ENCODE measurements at regions not wholly inside any gene's neighbourhood (a gene's known extent, or its start where the extent isn't known, plus 50 kb on each side); places are given as distances from the start of the nearest gene placed in this dataset.

DNA sequence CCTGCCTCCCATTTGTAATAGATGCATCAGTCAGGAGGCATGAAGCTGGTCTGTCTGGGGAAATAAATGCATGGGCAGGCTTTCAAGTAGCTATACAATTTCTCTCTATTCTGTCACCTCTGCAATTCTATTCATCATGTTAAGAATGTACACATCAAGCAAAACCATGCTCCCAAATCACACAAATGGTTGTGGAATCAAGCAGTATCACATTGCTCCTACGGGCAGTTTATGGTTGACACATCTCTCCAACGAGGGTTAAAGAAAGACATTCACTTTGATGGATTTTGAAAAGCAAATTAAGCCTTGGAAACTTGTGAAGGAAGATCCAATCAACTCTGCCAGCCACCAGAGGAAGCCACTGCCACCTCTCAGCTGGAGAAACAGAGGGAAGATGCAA lies 1277.4 kb upstream of the TMEM132C start:
- TF ChIP-seq, protein P1, sequence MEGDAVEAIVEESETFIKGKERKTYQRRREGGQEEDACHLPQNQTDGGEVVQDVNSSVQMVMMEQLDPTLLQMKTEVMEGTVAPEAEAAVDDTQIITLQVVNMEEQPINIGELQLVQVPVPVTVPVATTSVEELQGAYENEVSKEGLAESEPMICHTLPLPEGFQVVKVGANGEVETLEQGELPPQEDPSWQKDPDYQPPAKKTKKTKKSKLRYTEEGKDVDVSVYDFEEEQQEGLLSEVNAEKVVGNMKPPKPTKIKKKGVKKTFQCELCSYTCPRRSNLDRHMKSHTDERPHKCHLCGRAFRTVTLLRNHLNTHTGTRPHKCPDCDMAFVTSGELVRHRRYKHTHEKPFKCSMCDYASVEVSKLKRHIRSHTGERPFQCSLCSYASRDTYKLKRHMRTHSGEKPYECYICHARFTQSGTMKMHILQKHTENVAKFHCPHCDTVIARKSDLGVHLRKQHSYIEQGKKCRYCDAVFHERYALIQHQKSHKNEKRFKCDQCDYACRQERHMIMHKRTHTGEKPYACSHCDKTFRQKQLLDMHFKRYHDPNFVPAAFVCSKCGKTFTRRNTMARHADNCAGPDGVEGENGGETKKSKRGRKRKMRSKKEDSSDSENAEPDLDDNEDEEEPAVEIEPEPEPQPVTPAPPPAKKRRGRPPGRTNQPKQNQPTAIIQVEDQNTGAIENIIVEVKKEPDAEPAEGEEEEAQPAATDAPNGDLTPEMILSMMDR (IDR thresholded peaks at IDR 0.05; ENCODE audit: poor library complexity, severe bottlenecking) = peak; percentile 24
- no peak for TF ChIP-seq EZH2 (IDR thresholded peaks at IDR 0.05; ENCODE audit: borderline replicate concordance, insufficient read depth, low read length, poor library complexity, severe bottlenecking)
- TF ChIP-seq TAF1 (IDR thresholded peaks at IDR 0.05; ENCODE audit: low read depth) = no peak
